Muscle layer of colon (tissue), 2 donors: ENCODE measurements at regions not wholly inside any gene's neighbourhood (a gene's known extent, or its start where the extent isn't known, plus 50 kb on each side); places are given as distances from the start of the nearest gene placed in this dataset.

Source experiments
- H3K27ac ChIP-seq: one replicate; pipeline ENCODE4 v1.7.0; 2013; ENCODE audit warnings: low read depth, mild to moderate bottlenecking, low read length, moderate library complexity
- H3K27me3 ChIP-seq, 2 donors: one replicate each; pipeline ENCODE4 v1.7.0; 2013; ENCODE audit warnings: low read length in 2 of 2, mild to moderate bottlenecking in 2 of 2; ENCODE audit not compliant: insufficient read depth in 2 of 2, control insufficient read depth in 1 of 2
- H3K36me3 ChIP-seq: one replicate; pipeline ENCODE4 v1.7.0; 2013; ENCODE audit warnings: mild to moderate bottlenecking, low read length; ENCODE audit not compliant: insufficient read depth
- H3K4me1 ChIP-seq: one replicate; pipeline ENCODE4 v1.7.0; 2013; ENCODE audit warnings: mild to moderate bottlenecking, low read length; ENCODE audit not compliant: insufficient read depth
- H3K4me3 ChIP-seq, 2 donors: one replicate each; pipeline ENCODE4 v1.7.0; 2013; ENCODE audit warnings: low read length in 2 of 2, low read depth in 1 of 2, mild to moderate bottlenecking in 1 of 2, moderate library complexity in 1 of 2
- H3K9ac ChIP-seq: one replicate; pipeline ENCODE4 v1.7.0; 2013; ENCODE audit warnings: low read length
- H3K9me3 ChIP-seq: one replicate; pipeline ENCODE4 v1.7.0; 2013; ENCODE audit warnings: mild to moderate bottlenecking, low read length
- donor health status: abdominal sarcoma.
- donor health status: Adenocarcinoma of cecum.

GRCh38 chr12:110983811-110984210 is 63.4 kb upstream of the MYL2 start:
- no peak overlapping the region for H3K4me3 ChIP-seq
- H3K27ac ChIP-seq: no peak overlapping the region
- no peaks in the 10 kb centered on the region for H3K27me3 ChIP-seq
- no peaks in the 10 kb centered on the region for H3K36me3 ChIP-seq
- no peak overlapping the region for H3K9ac ChIP-seq
- no peaks in the 10 kb centered on the region for H3K4me1 ChIP-seq
- no peaks in the 10 kb centered on the region for H3K9me3 ChIP-seq

DNA sequence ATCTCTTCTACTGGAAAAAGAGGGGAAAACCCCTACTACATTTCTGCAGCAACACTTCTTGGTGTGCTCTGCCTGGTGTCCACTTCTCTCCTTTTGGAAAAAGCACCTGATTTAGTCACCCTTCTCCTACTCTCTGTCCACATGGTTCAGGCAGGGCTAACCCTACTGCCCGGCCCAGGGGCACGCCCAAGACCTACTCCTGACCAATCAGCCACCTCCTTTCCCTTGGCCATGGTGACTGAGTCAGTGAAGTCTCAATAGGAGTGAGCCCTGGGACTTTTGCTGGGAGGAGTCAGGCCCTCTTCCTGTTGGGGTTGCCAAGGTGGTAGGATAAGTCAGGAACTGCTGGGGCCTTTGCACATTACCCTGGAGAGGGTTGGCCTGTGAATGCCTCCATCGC is 52.5 kb upstream of the MYL2 start:
- Histone ChIP-seq H3K27me3 (no peaks in the 10 kb centered on the region), H3K36me3 (no peaks in the 10 kb centered on the region), H3K9ac (no peak overlapping the region), H3K4me1 (no peaks in the 10 kb centered on the region), H3K9me3 (peaks cover 6% of the 10 kb centered on the region), H3K4me3 (no peak overlapping the region), H3K27ac (no peak overlapping the region)

DNA sequence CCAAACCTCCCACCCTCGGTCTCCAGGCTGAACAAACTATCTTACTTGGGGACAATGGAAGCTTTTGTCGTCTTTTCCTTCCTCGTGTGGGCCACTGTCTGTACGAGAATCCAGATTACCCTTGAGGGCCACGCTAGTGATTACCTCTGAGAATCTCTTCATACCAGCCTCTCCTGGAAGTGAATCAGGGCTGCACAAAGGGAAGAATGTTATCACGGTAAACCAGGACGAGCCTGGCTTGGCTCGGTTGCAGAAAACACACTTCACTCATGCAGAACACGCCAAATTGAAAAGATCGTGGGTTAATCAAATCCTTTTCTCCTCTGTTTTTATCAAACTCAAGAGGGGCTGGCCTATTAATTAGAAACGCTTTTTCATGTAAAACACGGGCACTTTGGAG is 51.6 kb upstream of the MYL2 start:
- Histone ChIP-seq H3K9me3 (peaks cover 6% of the 10 kb centered on the region), H3K27ac (no peak overlapping the region), H3K9ac (no peak overlapping the region), H3K4me1 (no peaks in the 10 kb centered on the region), H3K36me3 (no peaks in the 10 kb centered on the region), H3K27me3 (no peaks in the 10 kb centered on the region), H3K4me3 (no peak overlapping the region)

DNA sequence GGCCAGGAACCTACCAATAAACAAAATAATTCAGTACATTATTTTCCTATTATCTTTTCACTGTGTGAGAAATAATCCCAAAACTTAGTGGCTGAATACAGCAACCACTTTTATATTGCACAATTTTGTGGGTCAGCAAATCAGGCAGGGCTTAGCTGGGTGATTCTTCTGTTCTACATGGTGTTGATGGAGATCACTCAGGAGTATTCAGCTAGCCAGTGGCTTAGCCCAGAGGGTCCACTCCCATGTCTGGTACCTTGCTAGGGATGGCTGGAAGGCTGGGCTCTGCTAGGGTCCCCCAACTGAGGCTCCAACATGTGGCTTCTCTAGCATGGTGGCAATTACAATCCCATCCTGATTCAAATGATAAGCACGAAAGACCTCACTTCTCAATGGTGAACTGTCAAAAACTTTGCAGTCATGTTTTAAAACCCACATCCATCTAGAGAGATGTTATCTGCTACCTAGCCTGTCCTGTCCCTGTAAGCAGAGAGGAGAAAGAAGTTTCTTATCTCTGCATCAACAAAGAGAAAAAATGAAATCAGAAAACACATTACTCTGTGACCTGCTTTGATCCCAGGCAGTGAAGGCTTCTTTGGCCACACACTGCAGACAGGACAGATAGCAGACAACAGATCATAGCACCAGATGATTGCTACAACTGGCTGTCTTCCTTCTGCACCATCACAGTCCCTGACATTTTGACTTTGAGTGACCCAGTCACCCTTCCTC is 51.0 kb upstream of the MYL2 start:
- no peaks in the 10 kb centered on the region for H3K36me3 ChIP-seq
- H3K27ac ChIP-seq: no peak overlapping the region
- H3K27me3 ChIP-seq: no peaks in the 10 kb centered on the region
- H3K9me3 ChIP-seq: peaks cover 6% of the 10 kb centered on the region
- no peaks in the 10 kb centered on the region for H3K4me1 ChIP-seq
- H3K4me3 ChIP-seq: no peak overlapping the region
- H3K9ac ChIP-seq: no peak overlapping the region
